ENCODE measurements at regions not wholly inside any gene's neighbourhood (a gene's known extent, or its start where the extent isn't known, plus 50 kb on each side); places are given as distances from the start of the nearest gene placed in this dataset.

DNA sequence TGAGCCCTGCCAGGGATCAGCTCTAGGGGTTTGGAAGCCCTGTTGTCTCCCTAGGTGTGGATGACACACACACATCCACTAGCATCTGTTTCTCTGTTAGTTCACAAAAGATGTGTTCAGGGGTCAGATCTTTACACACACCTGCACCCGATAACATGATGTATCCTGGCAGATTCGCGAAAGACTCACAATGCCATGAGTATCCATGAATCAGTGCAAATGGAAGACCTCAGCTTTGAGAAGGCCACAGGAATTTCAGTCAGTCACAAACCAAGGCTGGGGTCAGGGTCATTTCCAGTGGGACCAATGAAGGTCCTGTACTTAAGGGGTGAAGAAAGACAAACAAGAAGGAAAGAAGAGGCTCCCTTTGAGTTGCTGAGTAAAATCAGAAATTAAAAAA lies 898.2 kb downstream of the UQCRFS1 start:
- TF ChIP-seq, protein P1, sequence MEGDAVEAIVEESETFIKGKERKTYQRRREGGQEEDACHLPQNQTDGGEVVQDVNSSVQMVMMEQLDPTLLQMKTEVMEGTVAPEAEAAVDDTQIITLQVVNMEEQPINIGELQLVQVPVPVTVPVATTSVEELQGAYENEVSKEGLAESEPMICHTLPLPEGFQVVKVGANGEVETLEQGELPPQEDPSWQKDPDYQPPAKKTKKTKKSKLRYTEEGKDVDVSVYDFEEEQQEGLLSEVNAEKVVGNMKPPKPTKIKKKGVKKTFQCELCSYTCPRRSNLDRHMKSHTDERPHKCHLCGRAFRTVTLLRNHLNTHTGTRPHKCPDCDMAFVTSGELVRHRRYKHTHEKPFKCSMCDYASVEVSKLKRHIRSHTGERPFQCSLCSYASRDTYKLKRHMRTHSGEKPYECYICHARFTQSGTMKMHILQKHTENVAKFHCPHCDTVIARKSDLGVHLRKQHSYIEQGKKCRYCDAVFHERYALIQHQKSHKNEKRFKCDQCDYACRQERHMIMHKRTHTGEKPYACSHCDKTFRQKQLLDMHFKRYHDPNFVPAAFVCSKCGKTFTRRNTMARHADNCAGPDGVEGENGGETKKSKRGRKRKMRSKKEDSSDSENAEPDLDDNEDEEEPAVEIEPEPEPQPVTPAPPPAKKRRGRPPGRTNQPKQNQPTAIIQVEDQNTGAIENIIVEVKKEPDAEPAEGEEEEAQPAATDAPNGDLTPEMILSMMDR (IDR thresholded peaks at IDR 0.05) = no peak
- TF ChIP-seq ZNF423 (CRISPR knock-in tag; IDR thresholded peaks at IDR 0.05) (no peak), ELF4 (CRISPR knock-in tag; IDR thresholded peaks at IDR 0.05; ENCODE audit: low read depth) (no peak), JUN (CRISPR knock-in tag; IDR thresholded peaks at IDR 0.05) (no peak), TEAD4 (CRISPR knock-in tag; IDR thresholded peaks at IDR 0.05) (no peak), FOXP1 (CRISPR knock-in tag; IDR thresholded peaks at IDR 0.05; ENCODE audit: borderline replicate concordance) (no peak), GABPB1 (CRISPR knock-in tag; IDR thresholded peaks at IDR 0.05) (no peak)
- TF ChIP-seq, protein P2, sequence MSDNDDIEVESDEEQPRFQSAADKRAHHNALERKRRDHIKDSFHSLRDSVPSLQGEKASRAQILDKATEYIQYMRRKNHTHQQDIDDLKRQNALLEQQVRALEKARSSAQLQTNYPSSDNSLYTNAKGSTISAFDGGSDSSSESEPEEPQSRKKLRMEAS (CRISPR knock-in tag; IDR thresholded peaks at IDR 0.05) = no peak
- TF ChIP-seq, protein P3, sequence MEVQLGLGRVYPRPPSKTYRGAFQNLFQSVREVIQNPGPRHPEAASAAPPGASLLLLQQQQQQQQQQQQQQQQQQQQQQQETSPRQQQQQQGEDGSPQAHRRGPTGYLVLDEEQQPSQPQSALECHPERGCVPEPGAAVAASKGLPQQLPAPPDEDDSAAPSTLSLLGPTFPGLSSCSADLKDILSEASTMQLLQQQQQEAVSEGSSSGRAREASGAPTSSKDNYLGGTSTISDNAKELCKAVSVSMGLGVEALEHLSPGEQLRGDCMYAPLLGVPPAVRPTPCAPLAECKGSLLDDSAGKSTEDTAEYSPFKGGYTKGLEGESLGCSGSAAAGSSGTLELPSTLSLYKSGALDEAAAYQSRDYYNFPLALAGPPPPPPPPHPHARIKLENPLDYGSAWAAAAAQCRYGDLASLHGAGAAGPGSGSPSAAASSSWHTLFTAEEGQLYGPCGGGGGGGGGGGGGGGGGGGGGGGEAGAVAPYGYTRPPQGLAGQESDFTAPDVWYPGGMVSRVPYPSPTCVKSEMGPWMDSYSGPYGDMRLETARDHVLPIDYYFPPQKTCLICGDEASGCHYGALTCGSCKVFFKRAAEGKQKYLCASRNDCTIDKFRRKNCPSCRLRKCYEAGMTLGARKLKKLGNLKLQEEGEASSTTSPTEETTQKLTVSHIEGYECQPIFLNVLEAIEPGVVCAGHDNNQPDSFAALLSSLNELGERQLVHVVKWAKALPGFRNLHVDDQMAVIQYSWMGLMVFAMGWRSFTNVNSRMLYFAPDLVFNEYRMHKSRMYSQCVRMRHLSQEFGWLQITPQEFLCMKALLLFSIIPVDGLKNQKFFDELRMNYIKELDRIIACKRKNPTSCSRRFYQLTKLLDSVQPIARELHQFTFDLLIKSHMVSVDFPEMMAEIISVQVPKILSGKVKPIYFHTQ (CRISPR knock-in tag; IDR thresholded peaks at IDR 0.05) = no peak
- TF ChIP-seq, protein P4, sequence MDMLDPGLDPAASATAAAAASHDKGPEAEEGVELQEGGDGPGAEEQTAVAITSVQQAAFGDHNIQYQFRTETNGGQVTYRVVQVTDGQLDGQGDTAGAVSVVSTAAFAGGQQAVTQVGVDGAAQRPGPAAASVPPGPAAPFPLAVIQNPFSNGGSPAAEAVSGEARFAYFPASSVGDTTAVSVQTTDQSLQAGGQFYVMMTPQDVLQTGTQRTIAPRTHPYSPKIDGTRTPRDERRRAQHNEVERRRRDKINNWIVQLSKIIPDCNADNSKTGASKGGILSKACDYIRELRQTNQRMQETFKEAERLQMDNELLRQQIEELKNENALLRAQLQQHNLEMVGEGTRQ (CRISPR knock-in tag; IDR thresholded peaks at IDR 0.05) = no peak
- TF ChIP-seq, protein P5, sequence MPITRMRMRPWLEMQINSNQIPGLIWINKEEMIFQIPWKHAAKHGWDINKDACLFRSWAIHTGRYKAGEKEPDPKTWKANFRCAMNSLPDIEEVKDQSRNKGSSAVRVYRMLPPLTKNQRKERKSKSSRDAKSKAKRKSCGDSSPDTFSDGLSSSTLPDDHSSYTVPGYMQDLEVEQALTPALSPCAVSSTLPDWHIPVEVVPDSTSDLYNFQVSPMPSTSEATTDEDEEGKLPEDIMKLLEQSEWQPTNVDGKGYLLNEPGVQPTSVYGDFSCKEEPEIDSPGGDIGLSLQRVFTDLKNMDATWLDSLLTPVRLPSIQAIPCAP (CRISPR knock-in tag; IDR thresholded peaks at IDR 0.05) = no peak
- TF ChIP-seq, protein P6, sequence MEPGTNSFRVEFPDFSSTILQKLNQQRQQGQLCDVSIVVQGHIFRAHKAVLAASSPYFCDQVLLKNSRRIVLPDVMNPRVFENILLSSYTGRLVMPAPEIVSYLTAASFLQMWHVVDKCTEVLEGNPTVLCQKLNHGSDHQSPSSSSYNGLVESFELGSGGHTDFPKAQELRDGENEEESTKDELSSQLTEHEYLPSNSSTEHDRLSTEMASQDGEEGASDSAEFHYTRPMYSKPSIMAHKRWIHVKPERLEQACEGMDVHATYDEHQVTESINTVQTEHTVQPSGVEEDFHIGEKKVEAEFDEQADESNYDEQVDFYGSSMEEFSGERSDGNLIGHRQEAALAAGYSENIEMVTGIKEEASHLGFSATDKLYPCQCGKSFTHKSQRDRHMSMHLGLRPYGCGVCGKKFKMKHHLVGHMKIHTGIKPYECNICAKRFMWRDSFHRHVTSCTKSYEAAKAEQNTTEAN (CRISPR knock-in tag; IDR thresholded peaks at IDR 0.05) = no peak
- TF ChIP-seq, protein P7, sequence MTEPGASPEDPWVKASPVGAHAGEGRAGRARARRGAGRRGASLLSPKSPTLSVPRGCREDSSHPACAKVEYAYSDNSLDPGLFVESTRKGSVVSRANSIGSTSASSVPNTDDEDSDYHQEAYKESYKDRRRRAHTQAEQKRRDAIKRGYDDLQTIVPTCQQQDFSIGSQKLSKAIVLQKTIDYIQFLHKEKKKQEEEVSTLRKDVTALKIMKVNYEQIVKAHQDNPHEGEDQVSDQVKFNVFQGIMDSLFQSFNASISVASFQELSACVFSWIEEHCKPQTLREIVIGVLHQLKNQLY (CRISPR knock-in tag; IDR thresholded peaks at IDR 0.05) = no peak
- TF ChIP-seq, protein P8, sequence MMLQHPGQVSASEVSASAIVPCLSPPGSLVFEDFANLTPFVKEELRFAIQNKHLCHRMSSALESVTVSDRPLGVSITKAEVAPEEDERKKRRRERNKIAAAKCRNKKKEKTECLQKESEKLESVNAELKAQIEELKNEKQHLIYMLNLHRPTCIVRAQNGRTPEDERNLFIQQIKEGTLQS (CRISPR knock-in tag; conservative IDR thresholded peaks at IDR 0.05) = no peak

Measured in WTC11 (cell line).